Ascending aorta (tissue), 2 donors: ENCODE measurements at regions not wholly inside any gene's neighbourhood (a gene's known extent, or its start where the extent isn't known, plus 50 kb on each side); places are given as distances from the start of the nearest gene placed in this dataset.
"Not testable (repeated sequence)": the region's sequence is repeated elsewhere in the genome, so short reads cannot be mapped to it uniquely, and the experiment has no call there.

Source experiments
- DNase-seq, 2 donors: peaks; one replicate each; pipeline ENCODE4 v3.0.0-alpha.2; 2019; ENCODE audit warnings: low spot score in 2 of 2
- H3K27ac ChIP-seq, 2 donors: fragments of 200-600 bp; sonication (generic); one replicate each; pipeline ENCODE4 v1.5.1; 2016 to 2017; ENCODE audit warnings: mild to moderate bottlenecking in 1 of 2
- H3K27me3 ChIP-seq: fragments of 200-600 bp; sonication (generic); one replicate; pipeline ENCODE4 v1.5.1; 2017
- H3K36me3 ChIP-seq, 2 donors: fragments of 200-600 bp; sonication (generic); one replicate each; pipeline ENCODE4 v1.5.1; 2016
- H3K4me1 ChIP-seq, 2 donors: fragments of 200-600 bp; sonication (generic); one replicate each; pipeline ENCODE4 v1.5.1; 2016 to 2017; ENCODE audit warnings: mild to moderate bottlenecking in 1 of 2
- H3K4me3 ChIP-seq, 2 donors: fragments of 200-600 bp; sonication (generic); one replicate each; pipeline ENCODE4 v1.5.1; 2016 to 2017; ENCODE audit warnings: mild to moderate bottlenecking in 1 of 2
- H3K9me3 ChIP-seq, 2 donors: fragments of 200-600 bp; sonication (generic); one replicate each; pipeline ENCODE4 v1.5.1; 2016
- CTCF ChIP-seq, 3 experiments: fragments of 200-600 bp in 2 of 3; fragments of 450-650 bp in 1 of 3; sonication (generic) in 2 of 3; IDR thresholded peaks; one replicate each; pipeline ENCODE4 v1.5.1; 2016 to 2019; ENCODE audit warnings: antibody characterized with exemption in 3 of 3, mild to moderate bottlenecking in 1 of 3, moderate library complexity in 1 of 3
- intact Hi-C: fragments of 100-400 bp; cut with DNase I; formaldehyde crosslinking; loops from one replicate; pipeline ENCODE4 v1.15.1; 2023

GRCh38 chr5:142522983-142523382 is 162.9 kb downstream of the FGF1 start:
- Histone ChIP-seq H3K9me3 (no peaks in the 10 kb centered on the region), H3K4me3 (no peak overlapping the region), H3K36me3 (no peaks in the 10 kb centered on the region), H3K27ac (no peak overlapping the region), H3K27me3 (no peaks in the 10 kb centered on the region), H3K4me1 (no peaks in the 10 kb centered on the region)
- intact Hi-C loops = no loop called here
- no peak for TF ChIP-seq CTCF (IDR thresholded peaks at IDR 0.05)
- no peak for DNase-seq

DNA sequence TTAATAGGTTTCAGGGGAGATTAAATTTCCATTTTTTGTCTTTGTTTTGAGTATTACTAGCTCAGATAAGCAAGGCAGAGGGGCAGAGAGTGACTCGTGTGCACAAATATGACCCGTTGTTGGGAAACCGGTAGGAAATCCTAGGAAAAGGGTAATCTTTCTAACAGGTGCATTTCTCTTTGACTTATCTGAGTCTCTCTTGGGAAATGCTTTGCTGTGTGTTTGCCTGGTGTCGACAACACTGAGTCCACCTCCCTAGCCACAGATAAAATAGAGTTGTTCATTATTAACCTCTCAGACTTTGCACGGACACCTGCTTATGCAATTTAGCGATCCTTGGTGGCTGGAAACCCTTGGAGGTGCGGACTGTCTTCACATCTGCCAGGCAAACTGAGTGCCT is 164.2 kb downstream of the FGF1 start:
- no peak overlapping the region for H3K27ac ChIP-seq
- intact Hi-C loops = no loop called here

DNA sequence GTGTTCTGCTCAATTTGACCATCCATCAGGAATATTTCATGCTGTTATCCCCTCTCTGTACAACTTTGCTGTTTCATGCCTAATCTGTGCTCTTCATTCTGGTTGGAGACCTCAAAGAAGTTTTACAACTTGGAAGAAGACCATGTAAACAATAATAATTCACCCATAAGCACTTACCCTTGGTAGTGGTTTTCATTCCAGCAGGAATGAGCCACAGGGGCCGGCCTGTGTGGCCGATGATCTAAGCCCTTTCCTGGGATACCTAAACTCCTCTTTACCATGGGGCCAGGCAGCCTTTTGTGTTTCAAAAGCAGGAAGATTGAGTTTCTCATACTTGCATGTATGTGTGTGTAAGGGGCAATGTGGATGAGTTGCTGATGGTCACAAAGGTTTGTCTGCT is 165.0 kb downstream of the FGF1 start:
- DNase-seq = no peak
- no peak for TF ChIP-seq CTCF (IDR thresholded peaks at IDR 0.05)
- H3K9me3 ChIP-seq = peaks cover 0 to 7% of the 10 kb centered on the region in 2 donors
- H3K27ac ChIP-seq = no peak overlapping the region
- H3K4me3 ChIP-seq = no peak overlapping the region
- H3K4me1 ChIP-seq = no peaks in the 10 kb centered on the region
- no peaks in the 10 kb centered on the region for H3K27me3 ChIP-seq
- intact Hi-C loops = no loop called here
- no peaks in the 10 kb centered on the region for H3K36me3 ChIP-seq

More for the DNA sequence above, 164.2 kb downstream of the FGF1 start:
- Histone ChIP-seq H3K4me3 (no peak overlapping the region), H3K9me3 (peaks cover 0 to 5% of the 10 kb centered on the region in 2 donors), H3K36me3 (no peaks in the 10 kb centered on the region), H3K27me3 (no peaks in the 10 kb centered on the region), H3K4me1 (no peaks in the 10 kb centered on the region)
- TF ChIP-seq CTCF (IDR thresholded peaks at IDR 0.05) = no peak
- no peak for DNase-seq

GRCh38 chr5:142519913-142520312 is 166.0 kb downstream of the FGF1 start:
- H3K9me3 ChIP-seq, H3K4me3 ChIP-seq, H3K27me3 ChIP-seq, intact Hi-C loops, DNase-seq, H3K36me3 ChIP-seq, H3K27ac ChIP-seq, H3K4me1 ChIP-seq: not testable (repeated sequence)

GRCh38 chr5:142517840-142518239 is 168.1 kb downstream of the FGF1 start:
- Histone ChIP-seq H3K4me3 (no peak overlapping the region), H3K4me1 (no peaks in the 10 kb centered on the region), H3K9me3 (peaks cover 0 to 7% of the 10 kb centered on the region in 2 donors), H3K27ac (no peak overlapping the region), H3K36me3 (no peaks in the 10 kb centered on the region), H3K27me3 (no peaks in the 10 kb centered on the region)
- DNase-seq = peak in 1 of 2 donors; percentile 13
- intact Hi-C loops = no loop called here
- TF ChIP-seq CTCF (IDR thresholded peaks at IDR 0.05) = no peak

GRCh38 chr5:142516732-142517131 is 169.2 kb downstream of the FGF1 start:
- H3K36me3 ChIP-seq = no peaks in the 10 kb centered on the region
- intact Hi-C loops = no loop called here
- H3K27ac ChIP-seq = no peak overlapping the region
- no peak for DNase-seq
- TF ChIP-seq CTCF (IDR thresholded peaks at IDR 0.05) = no peak
- H3K4me1 ChIP-seq = no peaks in the 10 kb centered on the region
- H3K4me3 ChIP-seq = no peak overlapping the region
- H3K9me3 ChIP-seq = peaks cover 0 to 7% of the 10 kb centered on the region in 2 donors
- no peaks in the 10 kb centered on the region for H3K27me3 ChIP-seq
